Colonic mucosa (tissue), 4 donors: ENCODE measurements at regions not wholly inside any gene's neighbourhood (a gene's known extent, or its start where the extent isn't known, plus 50 kb on each side); places are given as distances from the start of the nearest gene placed in this dataset.

ENCODE experiments used
- DNase-seq: peaks from one replicate; pipeline ENCODE4 v3.0.0-alpha.2; 2020
- H3K27ac ChIP-seq: fragments of 200-600 bp; one replicate; pipeline ENCODE4 v1.8.0; 2021
- H3K27me3 ChIP-seq: fragments of 200-600 bp; one replicate; pipeline ENCODE4 v1.8.0; 2021
- H3K36me3 ChIP-seq: fragments of 200-600 bp; one replicate; pipeline ENCODE4 v1.8.0; 2021
- H3K4me1 ChIP-seq: fragments of 200-600 bp; one replicate; pipeline ENCODE4 v1.8.0; 2021; ENCODE audit warnings: mild to moderate bottlenecking
- H3K4me3 ChIP-seq: fragments of 200-600 bp; one replicate; pipeline ENCODE4 v1.8.0; 2021
- H3K9ac ChIP-seq, 2 donors: one replicate each; pipeline ENCODE4 v1.7.0; 2013; ENCODE audit warnings: control low read depth in 2 of 2, low read depth in 2 of 2, low read length in 2 of 2
- H3K9me3 ChIP-seq: fragments of 200-600 bp; one replicate; pipeline ENCODE4 v1.8.0; 2021
- intact Hi-C: fragments of 100-400 bp; cut with DNase I; formaldehyde crosslinking; loops from one replicate; pipeline ENCODE4 v1.14.1; 2022
- TF ChIP-seq, protein P1 (sequence below): fragments of 200-600 bp; IDR thresholded peaks from one replicate; pipeline ENCODE4 v1.8.0; 2022; ENCODE audit warnings: antibody characterized with exemption, mild to moderate bottlenecking
- donor health status: healthy.
- donor health status: DM: no; HTN: no; CAD: no.
- donor health status: DM: no; HTN: no; CAD: no.

DNA sequence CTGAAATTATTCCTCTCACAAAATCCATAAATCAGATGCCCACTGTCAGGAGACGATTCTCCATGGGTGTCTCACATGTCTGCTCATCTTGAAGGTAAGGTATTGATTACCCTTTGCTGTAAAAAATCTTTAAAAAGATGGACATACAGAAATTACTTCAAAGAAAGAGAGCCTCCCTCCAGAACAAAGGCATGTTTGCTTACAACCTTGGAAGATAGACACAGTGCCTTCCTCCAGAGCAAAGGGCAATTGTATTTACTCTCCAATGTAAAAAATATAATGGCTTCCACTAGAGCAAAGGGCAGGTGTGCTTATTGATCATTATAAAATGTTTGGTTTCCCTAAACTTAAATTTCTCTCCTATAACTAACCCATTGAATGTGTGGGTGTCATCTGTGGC, 616.2 kb downstream of the ANKRD50 start:
- H3K4me1 ChIP-seq: no peaks in the 10 kb centered on the region
- no peaks in the 10 kb centered on the region for H3K36me3 ChIP-seq
- H3K27me3 ChIP-seq: no peaks in the 10 kb centered on the region
- no peak for DNase-seq
- no peak overlapping the region for H3K27ac ChIP-seq
- TF ChIP-seq, protein P1, sequence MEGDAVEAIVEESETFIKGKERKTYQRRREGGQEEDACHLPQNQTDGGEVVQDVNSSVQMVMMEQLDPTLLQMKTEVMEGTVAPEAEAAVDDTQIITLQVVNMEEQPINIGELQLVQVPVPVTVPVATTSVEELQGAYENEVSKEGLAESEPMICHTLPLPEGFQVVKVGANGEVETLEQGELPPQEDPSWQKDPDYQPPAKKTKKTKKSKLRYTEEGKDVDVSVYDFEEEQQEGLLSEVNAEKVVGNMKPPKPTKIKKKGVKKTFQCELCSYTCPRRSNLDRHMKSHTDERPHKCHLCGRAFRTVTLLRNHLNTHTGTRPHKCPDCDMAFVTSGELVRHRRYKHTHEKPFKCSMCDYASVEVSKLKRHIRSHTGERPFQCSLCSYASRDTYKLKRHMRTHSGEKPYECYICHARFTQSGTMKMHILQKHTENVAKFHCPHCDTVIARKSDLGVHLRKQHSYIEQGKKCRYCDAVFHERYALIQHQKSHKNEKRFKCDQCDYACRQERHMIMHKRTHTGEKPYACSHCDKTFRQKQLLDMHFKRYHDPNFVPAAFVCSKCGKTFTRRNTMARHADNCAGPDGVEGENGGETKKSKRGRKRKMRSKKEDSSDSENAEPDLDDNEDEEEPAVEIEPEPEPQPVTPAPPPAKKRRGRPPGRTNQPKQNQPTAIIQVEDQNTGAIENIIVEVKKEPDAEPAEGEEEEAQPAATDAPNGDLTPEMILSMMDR: no peak
- intact Hi-C loops: no loop called here
- no peaks in the 10 kb centered on the region for H3K9me3 ChIP-seq
- no peak overlapping the region for H3K9ac ChIP-seq
- H3K4me3 ChIP-seq: no peak overlapping the region

DNA sequence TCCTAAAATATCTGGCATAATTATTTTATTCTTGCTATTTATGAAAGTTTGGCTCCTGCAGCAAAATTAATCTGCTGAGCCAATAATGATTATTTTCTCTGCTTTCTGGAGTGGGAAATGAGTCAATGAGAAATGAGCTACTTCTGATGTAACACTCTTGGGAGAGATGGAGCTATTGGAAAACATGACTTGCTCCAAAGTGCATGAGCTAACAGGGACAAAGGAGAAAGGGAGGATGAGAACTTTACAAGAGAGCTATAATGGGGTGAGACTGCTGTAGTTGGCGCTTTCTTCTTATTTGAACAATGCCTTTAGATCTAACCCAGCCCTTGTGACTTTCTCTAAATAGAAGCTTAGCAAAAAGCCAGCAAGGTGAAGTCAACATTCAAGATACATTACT, 615.1 kb downstream of the ANKRD50 start:
- Histone ChIP-seq H3K36me3 (no peaks in the 10 kb centered on the region), H3K9ac (no peak overlapping the region), H3K4me1 (no peaks in the 10 kb centered on the region), H3K4me3 (no peak overlapping the region), H3K9me3 (no peaks in the 10 kb centered on the region), H3K27ac (no peak overlapping the region), H3K27me3 (no peaks in the 10 kb centered on the region)
- no peak for DNase-seq
- TF ChIP-seq, protein P1: no peak
- intact Hi-C loops: no loop called here

DNA sequence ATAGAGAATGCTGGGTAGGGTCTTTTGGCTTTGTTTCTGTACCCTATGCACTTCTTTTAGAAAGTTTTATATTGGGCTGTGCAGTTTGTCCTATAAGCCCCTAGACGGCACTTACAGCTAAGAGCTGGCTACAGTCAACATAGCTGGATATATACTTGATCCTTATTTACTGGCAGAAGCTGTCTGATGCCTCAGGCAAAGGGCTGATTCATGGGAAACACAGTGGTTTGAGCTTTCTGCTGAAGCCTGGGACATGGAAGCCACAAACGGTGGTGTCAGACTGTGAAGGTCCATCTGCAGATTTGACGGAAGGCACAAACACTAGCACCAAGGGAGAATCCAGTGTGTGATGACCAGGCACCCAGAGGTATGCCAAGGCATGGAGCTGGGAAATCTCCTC, 608.4 kb downstream of the ANKRD50 start:
- H3K27ac ChIP-seq: no peak overlapping the region
- no peak overlapping the region for H3K4me3 ChIP-seq
- no peak for DNase-seq
- intact Hi-C loops: loop anchor here (10.0 kb wide), 2 partner anchors 329 to 999 kb away; no protein-coding TSS in a partner anchor
- TF ChIP-seq, protein P1: no peak
- H3K4me1 ChIP-seq: no peaks in the 10 kb centered on the region
- H3K36me3 ChIP-seq: no peaks in the 10 kb centered on the region
- no peaks in the 10 kb centered on the region for H3K27me3 ChIP-seq
- no peak overlapping the region for H3K9ac ChIP-seq
- no peaks in the 10 kb centered on the region for H3K9me3 ChIP-seq

DNA sequence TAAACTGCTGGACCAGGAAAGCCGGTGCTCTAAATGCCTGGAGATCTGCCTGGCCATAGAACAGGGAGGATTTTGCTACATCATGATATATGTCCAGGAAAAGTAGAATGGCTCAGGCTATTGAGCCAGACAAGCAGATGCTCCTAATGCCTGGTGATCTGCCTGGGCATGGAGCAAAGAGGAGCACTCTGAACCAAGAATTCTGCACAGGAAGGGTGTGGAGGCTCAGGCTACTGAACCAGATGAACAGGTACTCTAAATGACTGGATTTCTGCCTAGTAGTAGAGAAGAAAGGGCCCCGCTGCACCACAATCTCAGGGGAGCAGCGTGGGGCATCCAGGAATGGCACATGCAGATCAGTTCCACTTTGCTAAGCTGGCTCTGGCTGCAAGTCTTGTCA, 607.9 kb downstream of the ANKRD50 start:
- Histone ChIP-seq H3K4me1 (no peaks in the 10 kb centered on the region), H3K9ac (no peak overlapping the region), H3K9me3 (no peaks in the 10 kb centered on the region), H3K27me3 (no peaks in the 10 kb centered on the region), H3K27ac (no peak overlapping the region), H3K4me3 (no peak overlapping the region), H3K36me3 (no peaks in the 10 kb centered on the region)
- no peak for DNase-seq
- TF ChIP-seq, protein P1: no peak
- intact Hi-C loops: loop anchor here (10.0 kb wide), 2 partner anchors 330 to 1000 kb away; no protein-coding TSS in a partner anchor

DNA sequence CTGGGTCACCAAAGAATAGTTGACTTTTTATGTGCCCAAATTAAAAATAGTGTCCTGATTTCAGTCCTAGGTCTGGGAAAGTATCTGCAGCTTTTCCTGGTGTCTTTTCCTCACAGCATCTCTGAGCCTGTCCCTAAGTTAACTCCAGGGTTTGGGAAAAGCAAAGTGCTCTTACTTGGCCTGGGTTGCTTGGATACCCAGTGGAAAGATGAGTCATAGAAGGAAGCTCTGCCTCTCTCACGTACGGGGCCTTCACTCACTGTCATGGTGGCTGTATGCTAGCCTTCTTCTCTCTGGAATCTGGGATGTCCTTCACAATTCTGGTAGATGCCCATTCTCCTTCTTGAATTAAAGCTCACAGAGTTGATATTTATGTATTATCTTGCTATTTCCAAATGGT, 607.3 kb downstream of the ANKRD50 start:
- Histone ChIP-seq H3K27ac (no peak overlapping the region), H3K9ac (no peak overlapping the region), H3K4me3 (no peak overlapping the region), H3K36me3 (no peaks in the 10 kb centered on the region), H3K27me3 (no peaks in the 10 kb centered on the region), H3K9me3 (no peaks in the 10 kb centered on the region), H3K4me1 (no peaks in the 10 kb centered on the region)
- intact Hi-C loops: loop anchor here (10.0 kb wide), 2 partner anchors 330 to 1000 kb away; no protein-coding TSS in a partner anchor
- TF ChIP-seq, protein P1: no peak
- no peak for DNase-seq
